Thyroid gland (tissue), 4 donors: ENCODE measurements at regions not wholly inside any gene's neighbourhood (a gene's known extent, or its start where the extent isn't known, plus 50 kb on each side); places are given as distances from the start of the nearest gene placed in this dataset.

Experiments
- CTCF ChIP-seq, 6 experiments: fragments of 200-600 bp in 3 of 6; fragments of 450-650 bp in 3 of 6; sonication (generic) in 3 of 6; IDR thresholded peaks; one replicate each; pipeline ENCODE4 v1.5.1; 2016 to 2019; ENCODE audit warnings: antibody characterized with exemption in 6 of 6, mild to moderate bottlenecking in 2 of 6, inconsistent platforms in 1 of 6, moderate library complexity in 1 of 6
- POLR2A ChIP-seq, 2 donors: fragments of 450-650 bp; IDR thresholded peaks; one replicate each; pipeline ENCODE4 v1.6.1; 2017; ENCODE audit warnings: antibody characterized with exemption in 2 of 2, mild to moderate bottlenecking in 2 of 2, moderate library complexity in 1 of 2

- no peak for TF ChIP-seq CTCF (IDR thresholded peaks at IDR 0.05)
- TF ChIP-seq POLR2A (IDR thresholded peaks at IDR 0.05): no peak
These were observed 1154.3 kb downstream of the FAM181B start for GRCh38 chr11:81579339-81579738.
